Mucosa of gallbladder (tissue), 1 donor: ENCODE measurements at regions not wholly inside any gene's neighbourhood (a gene's known extent, or its start where the extent isn't known, plus 50 kb on each side); places are given as distances from the start of the nearest gene placed in this dataset.
A peak's percentile ranks its signal among the peaks of the same experiment; 100 is the strongest.

ENCODE experiments used
- DNase-seq: peaks from one replicate; pipeline ENCODE4 v3.0.0-alpha.2; 2020; ENCODE audit warnings: low spot score
- donor health status: DM: no; HTN: no; CAD: no.

GRCh38 chr6:19454721-19455392 lies 382.3 kb upstream of the ID4 start:
- no peak for DNase-seq

- DNase-seq = no peak
Observed at GRCh38 chr6:19463250-19463649, 373.9 kb upstream of the ID4 start.

DNA sequence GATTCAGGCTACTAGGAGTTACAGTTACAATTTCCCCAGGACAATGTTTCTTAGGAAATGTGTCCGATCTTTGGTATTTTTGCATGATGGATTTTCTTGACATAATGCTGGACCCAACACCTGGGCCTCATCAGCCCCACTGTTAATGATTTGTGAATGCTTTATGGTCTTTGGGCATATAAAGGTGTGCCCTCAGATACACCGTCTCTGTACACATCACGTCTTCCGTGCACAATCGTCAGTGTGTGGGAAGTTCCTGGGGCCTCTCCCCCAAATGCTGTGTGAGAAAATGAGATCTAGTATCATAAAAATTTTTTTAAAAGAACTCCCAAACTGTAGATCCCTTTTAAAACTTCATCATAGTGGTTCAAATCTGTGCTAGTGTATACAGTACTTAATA lies 373.2 kb upstream of the ID4 start:
- DNase-seq = no peak

GRCh38 chr6:19465256-19465655 lies 371.9 kb upstream of the ID4 start:
- DNase-seq = no peak

DNA sequence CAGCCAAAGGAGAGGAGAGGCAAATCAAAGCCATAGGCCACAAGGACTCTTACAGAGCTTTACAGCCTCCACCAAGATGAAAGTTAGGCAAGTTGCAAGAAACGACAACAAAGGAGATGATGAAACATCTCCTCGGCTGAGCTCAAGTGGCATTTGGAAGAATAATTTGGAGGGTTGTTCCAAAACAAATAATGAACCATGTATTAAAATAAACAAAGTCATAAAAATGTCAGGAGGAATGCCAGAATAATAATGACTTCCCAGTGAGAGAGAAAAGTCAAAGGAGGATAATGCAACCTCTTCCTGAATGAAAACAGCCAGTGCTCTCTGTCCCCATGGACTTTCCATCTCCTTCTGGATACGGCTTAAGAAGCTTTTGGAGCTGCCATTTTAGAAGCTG lies 371.4 kb upstream of the ID4 start:
- no peak for DNase-seq

DNA sequence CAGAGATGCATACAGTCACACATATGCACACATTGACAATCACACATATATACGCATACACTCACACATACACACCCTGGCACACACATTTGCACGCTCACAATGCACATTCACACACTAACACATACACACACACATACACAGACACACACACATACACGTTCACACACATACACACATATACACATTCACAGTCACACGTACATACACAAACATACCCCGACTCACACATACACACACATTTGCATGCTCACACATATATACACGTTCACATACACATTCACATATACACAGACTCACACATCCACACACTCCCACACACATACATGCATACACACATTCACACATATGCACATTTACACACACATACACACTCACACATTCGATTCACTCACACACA lies 366.8 kb upstream of the ID4 start:
- DNase-seq = no peak

DNA sequence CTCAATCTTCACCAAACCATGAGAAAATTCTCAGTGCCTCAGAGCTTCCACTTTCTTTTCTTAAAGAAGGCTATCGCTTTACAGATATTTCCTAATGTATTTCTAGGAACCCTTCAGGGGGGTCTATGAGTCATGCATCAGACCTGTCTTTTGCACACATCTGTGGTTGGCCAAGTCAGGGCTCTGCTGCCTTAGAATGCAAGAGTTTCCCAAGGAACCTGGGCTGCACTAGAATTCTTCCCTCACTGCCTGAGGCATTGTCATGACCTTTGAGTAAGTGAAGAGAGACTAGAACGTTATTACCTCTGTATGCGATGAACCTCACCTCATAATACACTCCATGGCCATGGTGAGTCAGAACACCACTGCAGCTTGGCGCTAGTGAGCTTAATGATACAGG lies 365.0 kb upstream of the ID4 start:
- DNase-seq = no peak

DNA sequence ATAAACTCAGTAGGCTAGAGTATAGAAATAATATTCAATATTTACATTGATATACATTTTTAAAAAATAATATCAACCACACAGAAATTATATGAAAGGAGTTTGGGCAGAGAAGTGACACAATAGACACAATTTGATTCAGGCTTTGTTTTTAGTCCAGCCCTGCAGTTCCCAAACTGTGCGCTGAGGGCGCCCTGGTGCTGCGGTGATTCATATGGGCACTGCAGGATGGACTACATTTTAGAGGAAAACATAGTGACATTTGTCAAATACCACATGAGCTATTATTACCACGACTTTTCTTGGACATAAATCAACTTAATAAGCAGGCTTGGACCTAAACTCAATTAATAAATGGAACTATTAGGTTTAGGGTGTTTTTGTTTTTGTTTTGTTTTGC lies 364.3 kb upstream of the ID4 start:
- no peak for DNase-seq

DNA sequence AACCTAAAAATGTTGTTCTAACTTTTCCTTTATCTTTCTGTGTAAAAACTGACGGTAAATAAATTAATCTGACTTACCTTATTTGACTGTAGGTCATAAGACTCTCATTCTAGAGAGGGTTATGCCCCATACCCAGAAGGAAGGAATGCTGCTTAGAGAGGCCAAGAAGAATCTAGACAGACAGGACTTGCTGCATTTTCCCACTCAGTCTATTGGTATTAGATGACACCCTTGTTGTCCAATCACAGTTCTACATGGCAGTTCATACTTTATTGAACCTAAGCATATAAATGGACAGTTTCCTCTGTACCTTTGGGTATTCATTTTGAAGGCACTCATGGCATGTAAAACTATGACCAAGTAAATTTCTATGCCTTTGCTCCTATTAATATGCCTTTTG lies 359.6 kb upstream of the ID4 start:
- no peak for DNase-seq

- no peak for DNase-seq
Observed at GRCh38 chr6:19478273-19478672, 358.9 kb upstream of the ID4 start.

DNA sequence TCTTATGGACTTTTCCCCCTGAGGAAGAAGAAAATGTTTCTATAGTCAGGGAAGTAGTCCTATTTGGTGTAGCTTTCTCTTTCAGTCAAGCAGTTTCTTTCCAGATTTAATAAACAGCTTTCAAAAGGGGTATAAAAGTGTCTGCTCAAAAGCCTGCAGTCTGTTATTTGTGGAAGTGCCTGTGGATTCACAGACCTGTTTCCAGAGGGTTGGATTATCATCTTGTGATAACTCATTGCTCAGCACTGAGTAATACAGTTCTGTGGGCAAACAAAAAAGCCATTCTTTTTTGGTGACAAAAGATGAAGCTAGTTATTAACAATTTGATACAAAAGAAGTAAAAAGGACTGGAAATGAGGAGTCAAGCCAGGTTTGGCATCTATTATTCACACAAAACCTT lies 358.2 kb upstream of the ID4 start:
- no peak for DNase-seq

- no peak for DNase-seq
Observed at GRCh38 chr6:19479551-19479950, 357.6 kb upstream of the ID4 start.

DNA sequence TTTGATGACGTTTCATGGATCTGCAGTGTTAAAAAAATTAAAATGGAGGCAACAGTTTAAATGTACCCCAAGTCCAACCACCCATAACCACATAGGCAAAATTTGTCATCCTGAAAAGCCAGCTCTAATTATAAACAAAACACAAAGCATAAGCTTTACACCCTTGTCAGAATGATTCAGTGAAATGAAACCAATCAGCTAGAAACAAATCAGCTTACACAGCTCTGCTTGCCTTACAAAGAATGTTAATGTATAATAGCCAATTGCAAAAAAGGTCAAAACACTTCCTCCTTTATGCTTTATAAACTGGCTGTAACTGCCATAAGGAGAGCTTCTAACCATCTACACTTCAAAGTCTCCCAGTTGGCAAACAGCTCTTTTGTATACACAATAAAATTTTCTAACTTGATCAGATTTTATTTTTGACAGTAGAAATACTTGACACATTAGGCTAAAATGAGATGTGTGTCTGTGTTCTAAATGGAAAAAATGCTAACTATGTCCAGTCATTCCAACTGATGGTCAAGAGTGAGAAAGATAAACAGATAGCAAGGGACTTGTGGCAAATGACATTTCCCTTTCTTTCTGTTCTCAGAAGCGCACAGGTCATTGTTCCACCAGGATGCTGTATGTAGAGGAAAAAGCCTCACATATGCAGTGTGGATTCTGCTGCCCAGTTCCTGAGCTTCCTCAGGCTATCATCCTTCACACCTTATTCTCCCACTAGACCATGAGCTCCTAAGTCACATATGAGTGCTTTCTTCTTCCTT lies 344.3 kb upstream of the ID4 start:
- no peak for DNase-seq

- no peak for DNase-seq
Observed at GRCh38 chr6:19501737-19502245, 335.4 kb upstream of the ID4 start.

DNA sequence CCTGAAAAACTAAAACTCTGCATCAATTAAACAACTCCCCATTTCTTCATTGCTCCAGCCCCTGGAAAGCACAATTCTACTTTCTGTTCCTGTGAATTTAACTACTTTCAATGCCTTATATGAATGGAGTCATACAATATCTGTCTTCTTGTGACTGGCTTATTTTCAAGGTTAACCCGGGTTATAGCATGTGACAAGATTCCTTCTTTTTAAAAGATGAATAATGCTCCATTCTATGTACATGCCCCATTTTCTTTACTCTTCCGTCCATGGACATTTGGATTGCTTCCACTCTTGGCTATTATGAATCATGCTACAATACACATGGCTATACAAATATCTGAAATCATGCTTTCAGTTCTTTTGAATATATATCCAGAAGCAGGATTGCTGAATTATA lies 334.9 kb upstream of the ID4 start:
- DNase-seq = no peak

- DNase-seq = no peak
Observed at GRCh38 chr6:19515939-19516338, 321.2 kb upstream of the ID4 start.

- no peak for DNase-seq
Observed at GRCh38 chr6:19519941-19520340, 317.2 kb upstream of the ID4 start.

DNA sequence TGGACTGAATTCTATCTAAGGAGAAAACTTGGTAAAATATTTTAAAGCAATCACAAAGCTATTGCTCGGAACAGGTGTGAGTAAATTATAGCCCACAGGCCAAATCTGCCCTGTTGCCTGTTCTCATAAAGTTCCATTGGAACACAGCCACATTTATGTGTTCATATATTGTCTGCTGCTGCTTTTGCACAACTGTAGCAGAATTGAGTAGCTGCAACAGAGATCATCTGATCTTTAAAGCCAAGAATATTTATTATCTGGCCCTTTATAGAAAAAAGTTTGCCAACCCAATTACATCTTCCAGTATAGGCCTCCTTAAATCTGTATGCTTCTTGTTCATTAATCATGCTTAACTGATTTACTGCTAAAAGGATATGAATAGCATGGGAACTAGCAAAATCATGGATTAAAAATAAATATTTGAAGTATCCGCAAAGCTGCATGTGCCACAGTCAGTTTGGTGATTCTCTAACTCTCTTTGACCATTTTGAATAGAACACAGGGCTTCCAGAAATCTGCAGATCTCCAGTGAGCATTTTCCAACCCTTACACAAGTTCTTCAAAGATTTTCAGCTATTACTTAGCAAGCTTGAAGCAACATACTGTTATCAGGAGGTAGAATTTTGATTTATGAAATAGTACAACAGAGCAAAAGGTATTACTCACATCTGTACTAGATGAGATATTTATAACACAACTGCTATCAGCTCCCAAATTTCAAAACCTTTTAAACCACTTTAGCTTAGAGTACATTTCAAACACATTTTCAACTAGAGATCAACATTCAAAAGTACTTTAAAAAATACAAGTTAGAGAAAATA lies 312.6 kb upstream of the ID4 start:
- DNase-seq = no peak

DNA sequence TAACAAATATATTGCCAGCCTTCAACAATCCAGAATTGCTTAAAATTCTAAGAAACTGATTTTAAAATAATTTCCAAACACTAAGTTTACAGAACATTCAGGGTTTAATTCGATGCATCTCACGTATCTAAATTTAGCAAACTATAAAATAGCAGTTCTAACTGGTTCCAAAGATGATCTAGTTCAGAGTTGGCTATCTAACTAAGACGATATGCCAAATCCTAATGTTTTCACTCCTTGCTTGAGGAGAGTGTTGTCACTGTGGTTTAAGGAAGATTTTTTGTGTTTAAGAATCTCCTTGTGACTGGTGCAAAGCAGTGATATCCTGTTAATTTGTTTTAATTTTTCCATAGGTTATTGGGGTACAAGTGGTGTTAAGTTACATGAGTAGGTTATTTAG lies 311.5 kb upstream of the ID4 start:
- no peak for DNase-seq

DNA sequence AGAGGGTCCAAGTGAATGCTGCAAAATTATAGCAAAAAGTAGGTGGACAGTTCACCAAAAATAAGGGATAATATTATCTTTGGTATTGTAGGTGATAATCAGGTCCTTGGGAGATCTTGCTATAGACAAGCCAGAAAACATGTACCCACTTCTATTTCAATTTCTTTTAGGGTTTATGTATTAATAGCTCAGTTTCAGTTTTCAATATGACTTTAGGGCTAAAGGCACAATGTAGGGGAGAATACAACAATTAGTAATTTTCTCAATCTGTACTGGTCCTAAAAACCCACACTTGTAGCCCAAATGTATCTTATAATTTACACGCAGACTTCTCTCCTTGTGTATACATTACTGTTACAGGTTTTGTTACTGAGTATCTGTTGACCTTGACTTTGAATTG lies 307.0 kb upstream of the ID4 start:
- no peak for DNase-seq

DNA sequence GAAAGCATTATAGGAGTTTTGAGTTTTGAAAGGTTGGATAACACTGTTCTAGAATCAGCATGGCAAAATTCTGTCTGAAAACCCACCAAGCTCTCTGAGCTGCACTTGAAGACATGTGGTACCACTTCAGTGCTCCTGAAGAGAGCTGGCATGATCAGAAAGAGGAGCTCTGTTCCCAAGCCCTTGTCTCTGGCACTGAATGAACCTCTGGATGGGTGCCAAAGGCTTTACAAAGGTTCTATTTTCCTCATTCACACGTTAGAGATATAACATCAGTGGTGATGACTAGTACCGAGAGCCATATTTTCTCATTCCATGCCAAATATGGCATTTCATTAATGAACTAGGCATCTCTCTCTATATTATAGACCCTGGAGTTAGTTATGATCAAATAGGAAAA lies 301.8 kb upstream of the ID4 start:
- DNase-seq = peak; percentile 42

DNA sequence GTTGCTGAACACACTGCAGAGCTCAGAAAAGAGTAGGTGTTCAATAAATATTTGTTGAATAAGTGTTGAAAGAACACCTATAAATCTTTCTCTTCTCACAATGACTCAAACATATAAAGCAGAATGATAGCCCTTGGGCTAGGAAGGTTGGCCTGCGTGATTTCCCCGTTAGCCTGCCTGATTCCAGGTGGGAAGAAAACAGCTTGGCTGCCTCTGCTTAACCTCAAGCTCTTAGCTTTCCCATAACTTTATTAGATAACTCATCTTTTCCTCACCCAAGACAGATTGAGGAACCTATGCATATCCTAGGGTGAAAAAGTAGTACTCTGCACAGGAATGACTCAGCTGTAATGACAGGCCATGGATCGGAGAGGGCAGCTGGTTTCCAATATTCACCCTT lies 300.3 kb upstream of the ID4 start:
- no peak for DNase-seq

GRCh38 chr6:19538096-19538495 lies 299.1 kb upstream of the ID4 start:
- peak; percentile 86 for DNase-seq
